Neural crest cell (in vitro differentiated cells): ENCODE measurements at regions not wholly inside any gene's neighbourhood (a gene's known extent, or its start where the extent isn't known, plus 50 kb on each side); places are given as distances from the start of the nearest gene placed in this dataset.

Source experiments
- DNase-seq: peaks from one replicate; pipeline ENCODE4 v3.0.0; 2021; ENCODE audit warnings: low read depth, mixed read lengths, low spot score
- H3K27ac Mint-ChIP-seq: one replicate; pipeline ENCODE4 v1.8.0; 2021; ENCODE audit warnings: mild to moderate bottlenecking, mixed read lengths; ENCODE audit not compliant: unreplicated experiment
- H3K27me3 Mint-ChIP-seq: 2 replicates; pipeline ENCODE4 v1.8.0; 2021; ENCODE audit warnings: low read depth, mild to moderate bottlenecking, mixed read lengths
- H3K36me3 Mint-ChIP-seq: 2 replicates; pipeline ENCODE4 v1.8.0; 2021; ENCODE audit warnings: low read depth, mild to moderate bottlenecking, mixed read lengths
- H3K4me1 Mint-ChIP-seq: 2 replicates; pipeline ENCODE4 v1.8.0; 2021; ENCODE audit warnings: mixed read lengths
- H3K4me3 Mint-ChIP-seq: one replicate; pipeline ENCODE4 v1.8.0; 2021; ENCODE audit warnings: mild to moderate bottlenecking, mixed read lengths
- H3K9me3 Mint-ChIP-seq: 2 replicates; pipeline ENCODE4 v1.8.0; 2021; ENCODE audit warnings: mixed read lengths
- CTCF ChIP-seq: fragments of 200-600 bp; sonication (generic); conservative IDR thresholded peaks from 2 replicates; pipeline ENCODE4 v1.5.0; 2021; ENCODE audit warnings: antibody characterized with exemption, mild to moderate bottlenecking

- Mint-ChIP-seq H3K4me1 (no peaks in the 10 kb centered on the region), H3K4me3 (no peak overlapping the region), H3K36me3 (no peaks in the 10 kb centered on the region), H3K9me3 (no peaks in the 10 kb centered on the region), H3K27ac (no peak overlapping the region), H3K27me3 (no peaks in the 10 kb centered on the region)
- no peak for TF ChIP-seq CTCF
- no peak for DNase-seq
These were observed 542.1 kb downstream of the ADCYAP1 start for GRCh38 chr18:1446765-1447164.

- Mint-ChIP-seq H3K36me3 (no peaks in the 10 kb centered on the region), H3K27me3 (peaks cover 2% of the 10 kb centered on the region), H3K9me3 (peaks cover 16% of the 10 kb centered on the region), H3K4me3 (no peak overlapping the region), H3K27ac (no peak overlapping the region), H3K4me1 (no peaks in the 10 kb centered on the region)
- no peak for TF ChIP-seq CTCF
- DNase-seq = no peak
These were observed 548.1 kb downstream of the ADCYAP1 start for GRCh38 chr18:1452821-1453220.

- H3K36me3 Mint-ChIP-seq = no peaks in the 10 kb centered on the region
- H3K27me3 Mint-ChIP-seq = peaks cover 2% of the 10 kb centered on the region
- no peak for TF ChIP-seq CTCF
- DNase-seq = no peak
- no peaks in the 10 kb centered on the region for H3K4me1 Mint-ChIP-seq
- no peak overlapping the region for H3K4me3 Mint-ChIP-seq
- peaks cover 16% of the 10 kb centered on the region for H3K9me3 Mint-ChIP-seq
- H3K27ac Mint-ChIP-seq = no peak overlapping the region
These were observed 550.9 kb downstream of the ADCYAP1 start for GRCh38 chr18:1455605-1456004.

GRCh38 chr18:1458547-1458946 is 553.9 kb downstream of the ADCYAP1 start:
- H3K36me3 Mint-ChIP-seq = no peaks in the 10 kb centered on the region
- peaks cover 10% of the 10 kb centered on the region for H3K9me3 Mint-ChIP-seq
- H3K4me1 Mint-ChIP-seq = no peaks in the 10 kb centered on the region
- TF ChIP-seq CTCF = no peak
- H3K4me3 Mint-ChIP-seq = no peak overlapping the region
- H3K27me3 Mint-ChIP-seq = peaks cover 2% of the 10 kb centered on the region
- no peak for DNase-seq
- H3K27ac Mint-ChIP-seq = no peak overlapping the region

GRCh38 chr18:1463981-1464380 is 559.3 kb downstream of the ADCYAP1 start:
- H3K4me3 Mint-ChIP-seq = no peak overlapping the region
- DNase-seq = no peak
- no peak overlapping the region for H3K27ac Mint-ChIP-seq
- no peaks in the 10 kb centered on the region for H3K36me3 Mint-ChIP-seq
- TF ChIP-seq CTCF = no peak
- peaks cover 10% of the 10 kb centered on the region for H3K27me3 Mint-ChIP-seq
- H3K4me1 Mint-ChIP-seq = no peaks in the 10 kb centered on the region
- H3K9me3 Mint-ChIP-seq = no peaks in the 10 kb centered on the region
